Lung (tissue), 11 donors: ENCODE measurements at regions not wholly inside any gene's neighbourhood (a gene's known extent, or its start where the extent isn't known, plus 50 kb on each side); places are given as distances from the start of the nearest gene placed in this dataset.
A peak's percentile ranks its signal among the peaks of the same experiment; 100 is the strongest.

ENCODE experiments used
- ATAC-seq: fragments of 200-7000 bp; cut with Tn5 transposase; one replicate; pipeline ENCODE4 v1.9.1; 2020; ENCODE audit warnings: moderate number of reproducible peaks; ENCODE audit not compliant: insufficient read depth, low FRiP score
- DNase-seq, 3 donors: peaks; one replicate each; pipeline ENCODE4 v3.0.0-alpha.2; 2013 to 2017
- H3K27ac ChIP-seq, 2 donors: one replicate each; pipeline ENCODE4 v1.5.1; 2013; ENCODE audit warnings: mild to moderate bottlenecking in 2 of 2, moderate library complexity in 2 of 2, control low read depth in 1 of 2, inconsistent platforms in 1 of 2, low read depth in 1 of 2, low read length in 1 of 2
- H3K27me3 ChIP-seq, 3 donors: one replicate each; pipeline ENCODE4 v1.5.1; 2013; ENCODE audit warnings: low read length in 2 of 3; ENCODE audit not compliant: control insufficient read depth in 3 of 3, insufficient read depth in 3 of 3
- H3K36me3 ChIP-seq, 4 donors: one replicate each; pipeline ENCODE4 v1.5.1; 2013; ENCODE audit warnings: low read length in 4 of 4, mild to moderate bottlenecking in 1 of 4, moderate library complexity in 1 of 4; ENCODE audit not compliant: control insufficient read depth in 4 of 4, insufficient read depth in 4 of 4
- H3K4me1 ChIP-seq, 5 donors: one replicate each; pipeline ENCODE4 v1.5.1; 2013; ENCODE audit warnings: low read length in 5 of 5, mild to moderate bottlenecking in 2 of 5, moderate library complexity in 1 of 5; ENCODE audit not compliant: control insufficient read depth in 5 of 5, insufficient read depth in 5 of 5
- H3K4me3 ChIP-seq: one replicate; pipeline ENCODE4 v1.5.1; 2013; ENCODE audit warnings: mild to moderate bottlenecking, control low read depth, moderate library complexity
- H3K9ac ChIP-seq, 2 donors: one replicate each; pipeline ENCODE4 v1.5.1; 2013; ENCODE audit warnings: low read length in 2 of 2, control low read depth in 1 of 2; ENCODE audit not compliant: insufficient read depth in 1 of 2
- H3K9me3 ChIP-seq, 4 donors: one replicate each; pipeline ENCODE4 v1.5.1; 2013; ENCODE audit warnings: low read length in 3 of 4, mild to moderate bottlenecking in 1 of 4, moderate library complexity in 1 of 4; ENCODE audit not compliant: control insufficient read depth in 4 of 4, insufficient read depth in 3 of 4
- CTCF ChIP-seq: IDR thresholded peaks from 2 replicates; pipeline ENCODE4 v1.5.1; 2012; ENCODE audit warnings: mild to moderate bottlenecking; ENCODE audit errors: control extremely low read depth, extremely low read depth
- WGBS, 2 donors: extraction: QIAGEN DNeasy Blood & Tissue Kit; methylation state at CpG; one replicate each; pipeline ENCODE4 v1.1.7; 2013; 5-methylcytosine and 5-hydroxymethylcytosine counted together
- donor health status: control.
- donor health status: control.
- donor health status: Bipolar disorder and iron deficiency.
- donor health status: healthy.
- donor health status: DM: yes; HTN: yes; CAD: no.

- Histone ChIP-seq H3K9ac (no peak overlapping the region), H3K4me3 (no peak overlapping the region), H3K4me1 (peaks cover 0 to 14% (median 0%) of the 10 kb centered on the region in 5 donors), H3K9me3 (no peaks in the 10 kb centered on the region), H3K36me3 (no peaks in the 10 kb centered on the region), H3K27me3 (no peaks in the 10 kb centered on the region), H3K27ac (peak overlapping the region in 1 of 2 donors; percentile 9)
- DNase-seq (peak in 1 of 3 donors; percentile 29), ATAC-seq (no peak)
- WGBS, 2 donors: 94 to 96% methylated on average over 3 of the region's 3 CpGs
- TF ChIP-seq CTCF: no peak
Measured at GRCh38 chr7:106178593-106179134, 66.6 kb upstream of the SYPL1 start.

GRCh38 chr7:106177738-106178592, 65.9 kb upstream of the SYPL1 start:
- Histone ChIP-seq H3K9ac (no peak overlapping the region), H3K27me3 (no peaks in the 10 kb centered on the region), H3K4me1 (peaks cover 0 to 14% (median 0%) of the 10 kb centered on the region in 5 donors), H3K27ac (peak overlapping the region in 1 of 2 donors; percentile 32), H3K9me3 (no peaks in the 10 kb centered on the region), H3K36me3 (no peaks in the 10 kb centered on the region), H3K4me3 (no peak overlapping the region)
- ATAC-seq (no peak), DNase-seq (no peak)
- WGBS, 2 donors: 65 to 83% methylated on average over 11 of the region's 11 CpGs
- no peak for TF ChIP-seq CTCF

GRCh38 chr7:106177300-106177690, 65.2 kb upstream of the SYPL1 start:
- Histone ChIP-seq H3K4me1 (peaks cover 0 to 14% (median 0%) of the 10 kb centered on the region in 5 donors), H3K36me3 (no peaks in the 10 kb centered on the region), H3K27ac (peak overlapping the region in 1 of 2 donors; percentile 32), H3K27me3 (no peaks in the 10 kb centered on the region), H3K4me3 (no peak overlapping the region), H3K9me3 (no peaks in the 10 kb centered on the region), H3K9ac (no peak overlapping the region)
- no peak for TF ChIP-seq CTCF
- ATAC-seq (no peak), DNase-seq (no peak)
- WGBS, 2 donors: 72 to 81% methylated on average over 4 of the region's 4 CpGs
